ENCODE measurements at regions not wholly inside any gene's neighbourhood (a gene's known extent, or its start where the extent isn't known, plus 50 kb on each side); places are given as distances from the start of the nearest gene placed in this dataset.

DNA sequence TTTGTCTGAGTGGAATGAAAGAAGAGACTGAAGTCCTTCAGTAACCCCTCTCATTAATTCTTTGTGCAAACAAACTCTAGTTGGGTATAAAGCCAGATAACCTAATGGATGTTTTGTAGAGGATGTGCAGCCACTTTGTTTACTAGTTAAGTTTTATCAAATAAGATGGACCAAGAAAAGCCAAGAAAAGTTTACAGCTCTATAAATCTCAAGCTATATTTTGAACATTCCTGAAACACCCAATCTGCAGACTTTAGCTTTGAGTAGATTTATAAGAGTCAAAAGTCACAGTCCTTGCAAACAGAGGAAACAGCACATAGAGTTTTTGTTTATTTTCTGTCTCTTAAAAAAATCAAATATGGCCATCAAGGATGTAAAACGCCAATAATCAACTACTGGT lies 452.9 kb downstream of the SPRY1 start:
- Mint-ChIP-seq H3K27ac (no peak overlapping the region), H3K27me3 (no peaks in the 10 kb centered on the region), H3K4me1 (no peaks in the 10 kb centered on the region), H3K9me3 (no peaks in the 10 kb centered on the region), H3K4me3 (no peak overlapping the region)
- DNase-seq (no peak), ATAC-seq (no peak)

DNA sequence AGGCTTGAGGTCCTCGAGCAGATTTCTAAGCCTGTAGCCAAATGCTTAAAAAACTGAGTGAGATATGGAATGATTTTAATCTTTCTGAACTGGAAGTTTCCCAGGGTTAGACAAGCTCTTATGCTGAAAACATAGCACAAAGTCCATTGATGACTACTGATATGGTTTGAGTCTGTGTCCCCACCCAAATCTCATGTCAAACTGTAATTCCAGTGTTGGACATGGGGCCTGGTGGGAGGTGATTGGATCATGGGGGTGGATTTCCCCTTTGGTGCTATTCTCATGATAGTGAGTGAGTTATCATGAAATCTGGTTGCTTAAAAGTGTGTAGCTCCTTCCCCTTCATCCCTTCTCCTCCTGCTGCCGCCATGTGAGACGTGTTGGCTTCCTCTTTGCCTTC lies 454.9 kb downstream of the SPRY1 start:
- ATAC-seq = no peak

DNA sequence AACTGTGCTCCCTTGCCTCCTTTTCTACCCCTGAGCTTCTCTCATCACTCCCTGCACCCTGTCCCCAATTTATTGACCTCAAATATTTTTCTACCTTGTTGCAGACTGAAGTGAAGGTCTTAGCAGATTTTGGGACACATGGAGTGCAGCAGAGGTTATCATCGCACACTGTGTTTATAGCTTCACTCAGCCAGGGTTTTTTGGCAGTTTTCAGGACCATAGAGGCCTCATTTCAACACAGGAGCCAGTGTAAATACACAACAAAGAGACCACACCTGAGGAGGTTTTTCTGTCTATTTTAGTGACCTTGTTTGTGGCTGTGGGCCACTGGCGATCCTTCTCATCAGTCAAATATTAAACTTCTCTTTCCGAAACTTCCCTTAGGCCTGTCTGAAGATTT lies 457.1 kb downstream of the SPRY1 start:
- DNase-seq = no peak
- Mint-ChIP-seq H3K27ac (no peak overlapping the region), H3K9me3 (no peaks in the 10 kb centered on the region), H3K4me3 (no peak overlapping the region), H3K4me1 (no peaks in the 10 kb centered on the region), H3K27me3 (peaks cover 8% of the 10 kb centered on the region)
- no peak for ATAC-seq

More for the DNA sequence above, 454.9 kb downstream of the SPRY1 start:
- DNase-seq = no peak
- no peaks in the 10 kb centered on the region for H3K27me3 Mint-ChIP-seq
- no peaks in the 10 kb centered on the region for H3K4me1 Mint-ChIP-seq
- H3K9me3 Mint-ChIP-seq = no peaks in the 10 kb centered on the region
- H3K4me3 Mint-ChIP-seq = no peak overlapping the region
- no peak overlapping the region for H3K27ac Mint-ChIP-seq

DNA sequence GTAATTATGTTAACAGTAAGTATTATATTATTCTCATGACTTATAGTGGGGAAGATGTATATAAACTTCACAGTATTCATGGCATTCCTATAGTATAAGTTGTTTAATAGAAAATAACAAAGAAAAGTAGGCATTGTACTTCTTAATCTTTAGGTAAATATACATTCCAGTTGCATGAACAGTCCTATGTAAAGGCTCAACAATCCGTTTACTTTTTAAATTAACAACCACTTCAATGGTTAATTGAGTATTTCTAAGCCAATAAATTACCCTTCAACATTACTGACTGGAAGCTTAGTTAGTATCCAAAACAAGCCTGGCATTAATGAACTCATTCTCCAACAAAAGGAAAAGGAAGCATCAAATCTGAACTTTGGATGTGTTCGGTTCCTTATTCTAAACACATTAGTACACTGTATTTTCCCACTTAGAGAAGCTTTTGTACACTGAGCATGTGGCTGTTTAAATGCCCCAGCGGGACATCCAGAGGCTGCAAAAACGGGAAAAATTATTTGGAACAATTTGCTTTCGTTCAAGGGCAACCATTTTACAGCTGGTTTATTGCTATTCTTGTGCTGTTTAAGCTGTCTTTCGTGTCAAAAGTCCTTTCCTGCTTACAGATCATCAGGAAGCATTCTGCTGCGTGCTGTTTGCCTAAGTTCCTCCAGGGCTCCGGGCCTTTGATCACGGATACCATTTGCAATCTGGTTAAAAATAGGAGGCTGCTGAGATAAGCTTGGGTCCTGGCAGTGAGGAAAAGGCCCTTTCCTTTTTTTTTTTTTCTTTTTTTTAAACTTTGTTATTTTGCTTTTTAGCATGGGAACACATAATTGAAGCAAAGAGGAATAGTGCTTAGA lies 460.3 kb downstream of the SPRY1 start:
- Mint-ChIP-seq H3K4me3 (no peak overlapping the region), H3K27me3 (peaks cover 9% of the 10 kb centered on the region), H3K9me3 (no peaks in the 10 kb centered on the region), H3K27ac (no peak overlapping the region), H3K4me1 (no peaks in the 10 kb centered on the region)
- ATAC-seq = no peak
- no peak for DNase-seq

DNA sequence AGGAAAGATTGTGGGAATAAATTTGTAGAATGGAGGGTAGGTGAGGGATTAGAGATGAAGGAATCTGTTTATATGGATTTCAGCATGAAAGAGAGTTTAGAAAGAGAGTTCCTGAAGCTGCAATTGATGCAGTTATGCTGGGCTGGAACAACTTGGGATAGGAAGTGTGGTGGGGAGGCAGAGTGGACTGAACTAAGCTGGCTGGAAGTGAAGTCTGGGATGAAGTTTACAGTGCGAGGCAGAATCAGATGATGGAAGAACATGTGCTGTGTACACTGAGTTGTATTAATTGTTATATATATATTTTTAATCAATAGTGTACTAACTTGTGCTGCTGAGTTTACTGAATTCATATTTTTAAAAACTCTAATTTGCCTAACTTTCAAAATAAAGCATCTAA lies 461.9 kb downstream of the SPRY1 start:
- DNase-seq = no peak
- Mint-ChIP-seq H3K27me3 (peaks cover 9% of the 10 kb centered on the region), H3K4me1 (no peaks in the 10 kb centered on the region), H3K9me3 (no peaks in the 10 kb centered on the region), H3K4me3 (no peak overlapping the region), H3K27ac (no peak overlapping the region)
- no peak for ATAC-seq

DNA sequence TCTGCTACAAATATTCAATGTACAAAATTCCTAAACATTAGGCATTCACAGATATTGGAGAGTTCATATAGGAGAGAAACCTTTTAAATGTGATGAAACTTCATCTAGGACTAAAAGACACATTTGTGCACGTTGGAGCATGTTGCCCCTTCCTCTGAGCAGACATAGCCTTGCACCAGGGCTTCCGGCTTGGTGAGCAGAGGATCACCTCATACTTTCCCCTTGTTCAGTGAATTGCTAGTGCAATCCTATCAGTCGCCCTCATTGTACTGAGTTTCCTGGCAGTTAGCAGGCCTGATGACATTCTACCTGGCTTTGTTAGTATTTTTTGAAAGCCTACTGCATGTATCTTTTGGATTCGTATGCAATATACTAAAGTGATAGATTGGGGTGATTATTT lies 466.2 kb downstream of the SPRY1 start:
- Mint-ChIP-seq H3K4me3 (no peak overlapping the region), H3K4me1 (no peaks in the 10 kb centered on the region), H3K27ac (no peak overlapping the region), H3K27me3 (peaks cover 9% of the 10 kb centered on the region), H3K9me3 (no peaks in the 10 kb centered on the region)
- DNase-seq (no peak), ATAC-seq (no peak)

DNA sequence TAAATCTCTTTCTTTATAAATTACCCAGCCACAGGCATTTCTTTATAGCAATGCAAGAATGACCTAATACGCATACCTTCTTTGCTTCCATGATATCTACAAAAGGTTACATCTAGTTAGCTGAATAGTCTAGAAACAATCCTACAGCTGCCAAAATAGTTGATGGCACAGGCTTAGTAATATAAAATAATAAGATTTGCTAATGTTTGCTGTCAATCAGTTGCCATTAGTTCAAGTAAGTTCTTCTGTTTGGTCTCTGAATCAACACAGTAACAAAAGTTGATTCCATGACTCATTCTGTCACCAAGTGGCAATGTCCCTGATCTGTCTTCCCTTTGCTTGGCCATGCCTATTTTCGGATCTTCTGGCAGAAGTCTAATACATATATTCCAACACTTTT lies 470.2 kb downstream of the SPRY1 start:
- Mint-ChIP-seq H3K4me3 (no peak overlapping the region), H3K9me3 (no peaks in the 10 kb centered on the region), H3K4me1 (no peaks in the 10 kb centered on the region), H3K27ac (no peak overlapping the region), H3K27me3 (no peaks in the 10 kb centered on the region)
- ATAC-seq (no peak), DNase-seq (no peak)

DNA sequence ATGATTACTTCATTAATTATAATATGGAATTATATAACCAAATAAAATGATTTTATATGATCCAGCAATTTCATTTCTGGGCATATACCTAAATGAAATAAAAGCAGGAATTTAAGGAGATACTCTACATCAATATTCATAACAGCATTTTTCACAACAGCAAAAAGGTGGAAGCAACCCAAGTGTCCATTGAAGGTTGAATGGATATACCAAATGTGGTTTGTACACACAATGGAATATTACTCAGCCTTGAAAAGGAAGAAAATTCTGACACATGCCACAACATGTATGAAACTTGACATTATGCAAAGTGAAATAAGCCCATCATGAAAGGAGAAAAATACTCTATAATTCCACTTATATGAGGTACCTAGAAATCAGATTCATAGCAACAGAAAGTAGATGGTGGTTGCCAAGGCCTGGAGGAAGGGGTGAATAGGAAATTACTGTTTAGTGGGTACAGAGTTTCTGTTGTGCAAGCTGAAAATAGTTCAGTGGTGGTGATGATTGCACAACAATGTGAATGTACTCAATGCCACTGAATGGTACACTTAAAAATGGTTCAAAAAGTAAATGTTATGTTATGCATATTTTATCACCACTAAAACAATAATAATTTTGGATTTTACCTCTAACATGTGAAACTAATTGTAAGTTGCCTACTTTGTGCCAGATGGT lies 471.5 kb downstream of the SPRY1 start:
- Mint-ChIP-seq H3K9me3 (no peaks in the 10 kb centered on the region), H3K27me3 (no peaks in the 10 kb centered on the region), H3K27ac (no peak overlapping the region), H3K4me3 (no peak overlapping the region), H3K4me1 (no peaks in the 10 kb centered on the region)
- ATAC-seq (no peak), DNase-seq (no peak)

DNA sequence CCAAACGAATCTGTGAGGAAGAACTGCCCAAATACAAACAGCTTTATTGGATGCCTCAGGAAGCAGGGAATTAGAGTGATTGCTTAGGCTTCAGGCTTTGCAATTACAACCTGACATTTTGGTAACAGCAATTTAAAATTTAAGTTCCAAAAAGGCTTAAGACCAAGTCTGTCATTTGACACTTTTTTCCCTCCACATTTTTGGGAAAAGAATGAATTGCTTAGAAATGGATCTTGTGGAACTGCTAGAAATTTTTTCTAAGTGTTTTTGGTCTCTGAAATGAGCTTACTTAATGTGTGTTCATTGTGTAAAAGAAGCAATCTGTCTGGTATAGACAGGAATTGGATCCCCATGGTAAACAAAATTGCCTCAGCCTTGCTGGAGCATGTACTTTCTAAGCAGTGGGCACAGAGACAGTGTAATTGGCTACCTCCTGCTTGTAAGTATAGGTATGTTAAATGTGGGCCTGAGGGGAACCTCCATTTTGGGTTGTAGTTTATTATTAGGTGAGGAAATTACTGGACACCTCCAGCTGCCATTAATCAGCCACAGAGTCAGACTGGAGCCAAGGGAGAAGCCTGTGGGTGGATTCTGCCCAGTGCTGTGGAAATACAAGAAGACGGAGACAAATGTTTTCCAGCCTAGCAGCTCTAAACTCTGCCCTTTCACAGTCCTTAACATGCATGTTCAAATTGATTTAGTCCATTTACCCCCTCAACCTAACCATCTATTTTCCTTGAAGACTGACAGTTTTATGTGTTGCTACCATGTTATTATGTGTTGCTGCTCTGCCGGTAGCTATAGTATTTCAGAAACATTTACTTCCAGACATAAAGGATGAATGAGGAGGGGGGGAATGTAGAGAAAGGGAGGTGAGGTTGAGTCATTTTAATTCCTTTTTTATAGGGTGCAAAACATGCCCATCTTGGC lies 473.0 kb downstream of the SPRY1 start:
- Mint-ChIP-seq H3K27ac (no peak overlapping the region), H3K4me3 (no peak overlapping the region), H3K9me3 (no peaks in the 10 kb centered on the region), H3K27me3 (no peaks in the 10 kb centered on the region), H3K4me1 (no peaks in the 10 kb centered on the region)
- ATAC-seq = no peak
- DNase-seq = no peak

DNA sequence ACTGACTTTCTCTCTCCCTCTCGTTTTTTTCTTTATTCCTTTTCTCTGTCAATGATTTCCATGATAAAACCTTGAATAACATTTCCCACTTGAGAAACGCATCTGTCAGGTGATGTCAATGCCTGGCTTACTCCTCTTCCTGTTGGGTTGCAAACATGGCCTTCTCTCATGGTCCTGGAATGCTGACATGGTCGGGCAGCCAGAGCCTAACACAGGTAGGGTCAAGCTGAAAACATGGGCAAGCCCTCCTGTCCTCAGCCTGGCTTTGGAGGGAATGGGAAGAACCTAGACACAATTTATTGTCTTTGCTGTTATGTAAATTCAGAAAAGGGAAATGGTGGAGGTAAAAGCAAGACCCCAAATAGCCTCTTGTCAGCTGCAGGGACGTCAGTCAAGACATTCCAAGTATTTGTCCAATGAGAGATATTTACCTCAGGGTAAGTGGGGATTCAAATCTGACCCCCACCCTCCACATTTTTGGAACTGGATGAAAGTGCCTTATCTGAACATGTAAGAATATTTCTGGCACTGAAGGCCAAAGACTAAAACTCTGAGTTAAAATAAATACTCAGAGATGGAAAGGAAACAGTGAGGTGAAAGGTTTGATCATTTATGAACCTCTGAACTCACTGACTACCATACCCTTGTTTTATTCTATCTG lies 473.8 kb downstream of the SPRY1 start:
- Mint-ChIP-seq H3K9me3 (no peaks in the 10 kb centered on the region), H3K4me3 (no peak overlapping the region), H3K27ac (no peak overlapping the region), H3K27me3 (no peaks in the 10 kb centered on the region), H3K4me1 (no peaks in the 10 kb centered on the region)
- no peak for DNase-seq
- no peak for ATAC-seq

DNA sequence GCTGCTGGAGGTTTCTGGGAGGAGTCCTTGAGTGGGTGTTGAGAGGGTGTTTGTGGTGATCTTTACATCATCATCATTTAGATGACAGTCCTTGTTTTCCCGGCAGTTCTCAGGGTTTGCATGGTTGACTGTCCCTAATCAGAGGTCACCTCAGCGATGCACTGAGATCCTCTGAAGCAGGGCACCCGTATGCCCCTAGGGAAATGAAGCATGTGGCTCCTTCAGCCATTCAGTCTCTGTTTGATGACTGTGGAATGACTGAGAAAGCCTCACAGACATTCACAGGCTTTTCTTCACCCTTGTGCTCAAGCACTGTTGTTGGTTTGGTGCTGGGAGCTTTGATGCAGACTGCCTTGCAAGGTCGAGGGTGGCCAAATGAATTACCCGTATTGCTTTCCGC lies 474.7 kb downstream of the SPRY1 start:
- no peak overlapping the region for H3K27ac Mint-ChIP-seq
- no peak overlapping the region for H3K4me3 Mint-ChIP-seq
- H3K4me1 Mint-ChIP-seq = no peaks in the 10 kb centered on the region
- H3K27me3 Mint-ChIP-seq = no peaks in the 10 kb centered on the region
- H3K9me3 Mint-ChIP-seq = no peaks in the 10 kb centered on the region
- DNase-seq = no peak
- ATAC-seq = no peak

DNA sequence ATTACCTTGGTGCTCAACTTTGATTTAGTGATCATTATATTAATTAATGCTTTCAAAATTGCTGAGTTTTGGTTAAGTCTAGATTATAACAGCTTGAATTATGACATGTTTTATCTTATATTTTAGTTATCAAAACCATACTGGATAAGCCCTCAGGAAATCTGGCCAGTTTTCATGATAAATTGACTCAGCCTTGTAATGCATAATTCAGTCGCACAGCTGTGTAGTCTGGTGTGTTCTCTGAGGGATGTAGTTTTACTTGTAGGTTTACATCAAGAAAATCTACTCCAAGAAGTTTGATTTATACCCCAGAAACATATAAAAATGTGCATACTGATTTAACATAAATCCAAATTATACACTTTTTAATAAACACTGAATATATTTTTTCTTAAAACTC lies 477.5 kb downstream of the SPRY1 start:
- ATAC-seq = no peak
- Mint-ChIP-seq H3K27ac (no peak overlapping the region), H3K9me3 (no peaks in the 10 kb centered on the region)

DNA sequence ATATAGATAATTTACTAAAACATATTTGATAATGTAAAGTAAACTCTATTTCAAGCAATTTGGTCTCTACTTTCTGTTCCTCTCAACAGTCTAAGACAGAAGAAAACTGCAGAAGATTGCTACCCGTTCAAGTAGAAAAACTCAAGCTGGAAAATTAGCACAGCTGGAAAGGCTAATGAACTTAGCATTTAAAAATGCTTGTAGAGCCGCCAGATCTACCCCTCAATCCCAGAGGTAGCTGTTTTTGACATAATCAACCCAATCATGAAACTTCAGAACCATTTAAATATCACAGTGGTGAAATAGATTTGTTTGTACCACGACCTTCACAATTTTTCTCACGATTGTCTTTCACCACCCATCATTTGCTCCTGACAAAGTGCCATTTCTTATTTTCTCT lies 479.5 kb downstream of the SPRY1 start:
- H3K4me3 Mint-ChIP-seq = no peak overlapping the region
- no peaks in the 10 kb centered on the region for H3K4me1 Mint-ChIP-seq
- H3K27ac Mint-ChIP-seq = no peak overlapping the region
- no peak for DNase-seq
- no peaks in the 10 kb centered on the region for H3K27me3 Mint-ChIP-seq
- no peak for ATAC-seq
- H3K9me3 Mint-ChIP-seq = no peaks in the 10 kb centered on the region

More for the DNA sequence above, 477.5 kb downstream of the SPRY1 start:
- H3K27me3 Mint-ChIP-seq = no peaks in the 10 kb centered on the region
- DNase-seq = no peak
- H3K4me3 Mint-ChIP-seq = no peak overlapping the region
- no peaks in the 10 kb centered on the region for H3K4me1 Mint-ChIP-seq

DNA sequence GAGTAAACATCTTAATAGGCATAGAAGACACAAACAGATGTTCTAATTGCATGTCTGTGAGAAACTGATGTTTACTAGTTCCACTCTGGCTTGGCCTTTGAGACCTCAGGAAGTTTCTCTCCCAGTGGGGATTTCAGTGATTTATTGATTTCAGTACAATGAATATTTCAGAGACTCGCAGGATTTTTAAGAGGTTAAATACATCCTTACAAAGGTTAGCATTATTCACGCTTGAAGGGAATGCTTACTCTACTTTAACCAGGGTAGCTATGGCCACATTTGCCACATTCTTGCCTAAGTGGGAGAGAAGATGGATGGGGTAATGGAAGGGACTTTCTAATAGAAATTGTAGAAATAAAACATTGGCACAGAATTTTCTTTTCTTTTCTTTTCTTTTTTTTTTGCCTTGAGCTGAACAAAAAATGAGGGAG lies 480.1 kb downstream of the SPRY1 start:
- H3K4me3 Mint-ChIP-seq = no peak overlapping the region
- no peaks in the 10 kb centered on the region for H3K27me3 Mint-ChIP-seq
- H3K9me3 Mint-ChIP-seq = no peaks in the 10 kb centered on the region
- DNase-seq (no peak), ATAC-seq (no peak)
- no peaks in the 10 kb centered on the region for H3K4me1 Mint-ChIP-seq
- no peak overlapping the region for H3K27ac Mint-ChIP-seq

DNA sequence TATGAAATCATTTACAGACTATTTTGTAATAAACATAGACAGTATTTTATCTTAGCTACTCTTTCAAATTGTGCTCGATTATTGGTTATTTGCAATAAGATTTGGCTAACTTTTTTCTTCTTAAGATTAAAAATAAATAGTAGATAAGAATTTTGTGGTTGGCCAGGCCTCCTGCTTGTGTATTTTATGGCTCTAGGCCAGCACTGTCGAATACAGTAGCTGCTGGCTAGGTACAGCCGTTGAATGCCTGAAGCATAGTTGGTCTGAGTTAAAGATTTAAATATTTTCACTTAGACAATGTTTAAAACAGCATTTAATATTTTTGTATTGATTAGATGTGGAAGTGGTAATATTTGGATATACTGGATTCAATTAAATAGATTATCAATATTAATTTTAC lies 481.0 kb downstream of the SPRY1 start:
- H3K9me3 Mint-ChIP-seq = no peaks in the 10 kb centered on the region
- DNase-seq = no peak
- H3K27ac Mint-ChIP-seq = no peak overlapping the region
- ATAC-seq = no peak
- no peaks in the 10 kb centered on the region for H3K27me3 Mint-ChIP-seq
- H3K4me1 Mint-ChIP-seq = no peaks in the 10 kb centered on the region
- H3K4me3 Mint-ChIP-seq = no peak overlapping the region

Measured in stimulated activated naive CD8-positive, alpha-beta T cell treated with anti-CD3 and anti-CD28 coated beads, Interleukin-15, amount 100 ng/mL, for 72 hours (primary cell).